GM12878 (cell line): ENCODE measurements at regions not wholly inside any gene's neighbourhood (a gene's known extent, or its start where the extent isn't known, plus 50 kb on each side); places are given as distances from the start of the nearest gene placed in this dataset.

Source experiments
- ATAC-seq: fragments of 200-7000 bp; cut with Tn5 transposase; 3 replicates; pipeline ENCODE4 v1.9.1; 2020; ENCODE audit warnings: mild to moderate bottlenecking, moderate library complexity
- BruUV-seq: library from RNA; stranded (reverse); fragments of 400-500 nt; replicated peaks from 2 replicates; lab custom pipeline; 2021; lab: Mats Ljungman, UMichigan
- CTCF ChIA-PET: fragments of 300-600 bp; sonication (Branson Sonifier 250); formaldehyde crosslinking; extraction: SDS; loops from one replicate; lab custom pipeline; 2021; ENCODE audit warnings: inconsistent platforms; lab: Yijun Ruan, JAX
- POLR2A ChIA-PET: fragments of 350-600 bp; formaldehyde crosslinking; extraction: SDS; loops from one replicate; lab custom pipeline; 2021; ENCODE audit warnings: inconsistent platforms; lab: Charles Lee
- RAD21 ChIA-PET: fragments of 300-600 bp; sonication (Branson Sonifier 250); formaldehyde crosslinking; loops from one replicate; lab custom pipeline; 2023; ENCODE audit warnings: antibody characterized with exemption; ENCODE audit not compliant: unreplicated experiment; lab: Charles Lee
- SMC1A ChIA-PET: fragments of 300-600 bp; sonication (Branson Sonifier 250); formaldehyde crosslinking; loops from one replicate; lab custom pipeline; 2023; ENCODE audit not compliant: unreplicated experiment, uncharacterized antibody; lab: Charles Lee
- DNase-seq: peaks from one replicate; pipeline ENCODE4 v3.0.0-alpha.2; 2011; ENCODE audit warnings: low read depth, low spot score
- FAIRE-seq: peaks from 3 replicates; lab custom pipeline; 2011; peaks lifted over from hg19 to GRCh38; lab: Jason Lieb, UNC
- H2AFZ ChIP-seq: 2 replicates; pipeline ENCODE4 v1.6.0; 2011; ENCODE audit warnings: low read depth, low read length, control low read depth; ENCODE audit not compliant: control insufficient read depth
- H3K27ac ChIP-seq: 2 replicates; pipeline ENCODE4 v1.5.1; 2011; ENCODE audit warnings: control low read depth; ENCODE audit not compliant: control insufficient read depth, insufficient read depth
- H3K27me3 ChIP-seq, 2 experiments: replicated peaks in 1 of 2; 2 replicates each; pipeline versions ENCODE4 v1.6.0 to v1.6.1; 2011; ENCODE audit warnings: low read length in 1 of 2; ENCODE audit not compliant: control insufficient read depth in 2 of 2, insufficient read depth in 2 of 2
- H3K36me3 ChIP-seq, 2 experiments: 2 replicates each; pipeline ENCODE4 v1.5.1; 2011; ENCODE audit warnings: low read length in 1 of 2; ENCODE audit not compliant: control insufficient read depth in 2 of 2, insufficient read depth in 2 of 2
- H3K4me1 ChIP-seq: 2 replicates; pipeline ENCODE4 v1.6.1; 2011; ENCODE audit warnings: mild to moderate bottlenecking, low read length, moderate library complexity, mixed read lengths; ENCODE audit not compliant: control insufficient read depth, insufficient read depth
- H3K4me2 ChIP-seq: 2 replicates; pipeline ENCODE4 v1.6.0; 2011; ENCODE audit warnings: control low read depth; ENCODE audit not compliant: control insufficient read depth, insufficient read depth
- H3K4me3 ChIP-seq: fragments of 200-600 bp; sonication (generic); 2 replicates; pipeline ENCODE4 v1.5.1; 2016
- H3K79me2 ChIP-seq: 2 replicates; pipeline ENCODE4 v1.6.0; 2011; ENCODE audit warnings: low read length; ENCODE audit not compliant: control insufficient read depth, insufficient read depth
- H3K9ac ChIP-seq: 2 replicates; pipeline ENCODE4 v1.8.0; 2011; ENCODE audit warnings: low read length, control low read depth, mixed read lengths; ENCODE audit not compliant: control insufficient read depth, insufficient read depth
- H3K9me3 ChIP-seq: replicated peaks from 3 replicates; pipeline ENCODE4 v1.5.1; 2011; ENCODE audit warnings: mild to moderate bottlenecking, low read length; ENCODE audit not compliant: control insufficient read depth, insufficient read depth
- H4K20me1 ChIP-seq: 2 replicates; pipeline ENCODE4 v1.6.0; 2011; ENCODE audit not compliant: control insufficient read depth, insufficient read depth
- BACH1 ChIP-seq: fragments of 450-650 bp; IDR thresholded peaks from 2 replicates; pipeline ENCODE4 v1.6.1; 2017; ENCODE audit warnings: mild to moderate bottlenecking, borderline replicate concordance
- CBX5 ChIP-seq: sonication (generic); IDR thresholded peaks from 2 replicates; pipeline ENCODE4 v1.6.1; 2016; ENCODE audit warnings: low read depth, moderate library complexity, mild to moderate bottlenecking, inconsistent platforms
- CUX1 ChIP-seq: IDR thresholded peaks from 2 replicates; pipeline ENCODE4 v1.6.1; 2012; ENCODE audit warnings: improper control_type of control experiment, low read depth, low read length; ENCODE audit not compliant: insufficient replicate concordance
- E2F4 ChIP-seq: IDR thresholded peaks from 2 replicates; pipeline ENCODE4 v1.6.1; 2012; ENCODE audit warnings: low read depth, low read length, improper control_type of control experiment
- ETV6 ChIP-seq, 2 experiments: fragments of 450-650 bp in 1 of 2; IDR thresholded peaks in 1 of 2; conservative IDR thresholded peaks in 1 of 2; 2 replicates each; pipeline ENCODE4 v1.6.1; 2014; ENCODE audit warnings: antibody characterized with exemption in 1 of 2, borderline replicate concordance in 1 of 2, low read depth in 1 of 2, mild to moderate bottlenecking in 1 of 2, moderate library complexity in 1 of 2
- HCFC1 ChIP-seq: fragments of 150-350 bp; IDR thresholded peaks from 2 replicates; pipeline ENCODE4 v1.6.1; 2014; ENCODE audit warnings: low read length
- JUND ChIP-seq: IDR thresholded peaks from 2 replicates; pipeline ENCODE4 v1.6.1; 2012; ENCODE audit warnings: low read depth, mild to moderate bottlenecking, low read length, improper control_type of control experiment, moderate library complexity
- SIX5 ChIP-seq: IDR thresholded peaks from 2 replicates; pipeline ENCODE4 v1.6.1; 2011; ENCODE audit warnings: mild to moderate bottlenecking, low read depth, low read length, moderate library complexity; ENCODE audit not compliant: severe bottlenecking
- SKIL ChIP-seq: fragments of 450-650 bp; IDR thresholded peaks from 2 replicates; pipeline ENCODE4 v1.6.1; 2017; ENCODE audit warnings: mild to moderate bottlenecking, low read depth, inconsistent platforms; ENCODE audit not compliant: poor library complexity, severe bottlenecking
- SMC3 ChIP-seq: IDR thresholded peaks from 2 replicates; pipeline ENCODE4 v1.6.1; 2011; ENCODE audit warnings: low read length, improper control_type of control experiment, borderline replicate concordance
- SREBF1 ChIP-seq: IDR thresholded peaks from 2 replicates; pipeline ENCODE4 v1.6.1; 2012; ENCODE audit warnings: mild to moderate bottlenecking, low read length
- TCF12 ChIP-seq: IDR thresholded peaks from 2 replicates; pipeline ENCODE4 v1.6.1; 2011; ENCODE audit warnings: low read depth, mild to moderate bottlenecking, low read length
- TCF7 ChIP-seq: IDR thresholded peaks from 2 replicates; pipeline ENCODE4 v1.6.1; 2014; ENCODE audit warnings: antibody characterized with exemption, borderline replicate concordance
- ZNF24 ChIP-seq: fragments of 450-650 bp; IDR thresholded peaks from 2 replicates; pipeline ENCODE4 v1.6.1; 2017; ENCODE audit warnings: antibody characterized with exemption, mild to moderate bottlenecking
- ZNF384 ChIP-seq: IDR thresholded peaks from 2 replicates; pipeline ENCODE4 v1.6.1; 2012; ENCODE audit warnings: low read depth, mild to moderate bottlenecking, low read length, improper control_type of control experiment, borderline replicate concordance
- WGBS: methylation state at CpG from one replicate; pipeline ENCODE4 v1.1.6; 2016; ENCODE audit warnings: low lambda C conversion rate; ENCODE audit not compliant: insufficient replicate concordance, insufficient coverage; ENCODE audit errors: missing lambda C conversion rate; 5-methylcytosine and 5-hydroxymethylcytosine counted together
- in situ Hi-C: fragments of 300-500 bp; cut with MboI; formaldehyde crosslinking; loops from 9 replicates; pipeline ENCODE4 v1.14.3; 2018; ENCODE audit warnings: mixed read lengths
- intact Hi-C: fragments of 100-400 bp; cut with micrococcal nuclease; formaldehyde crosslinking; loops from one replicate; pipeline ENCODE4 v1.14.2; 2022; ENCODE audit not compliant: unreplicated experiment

DNA sequence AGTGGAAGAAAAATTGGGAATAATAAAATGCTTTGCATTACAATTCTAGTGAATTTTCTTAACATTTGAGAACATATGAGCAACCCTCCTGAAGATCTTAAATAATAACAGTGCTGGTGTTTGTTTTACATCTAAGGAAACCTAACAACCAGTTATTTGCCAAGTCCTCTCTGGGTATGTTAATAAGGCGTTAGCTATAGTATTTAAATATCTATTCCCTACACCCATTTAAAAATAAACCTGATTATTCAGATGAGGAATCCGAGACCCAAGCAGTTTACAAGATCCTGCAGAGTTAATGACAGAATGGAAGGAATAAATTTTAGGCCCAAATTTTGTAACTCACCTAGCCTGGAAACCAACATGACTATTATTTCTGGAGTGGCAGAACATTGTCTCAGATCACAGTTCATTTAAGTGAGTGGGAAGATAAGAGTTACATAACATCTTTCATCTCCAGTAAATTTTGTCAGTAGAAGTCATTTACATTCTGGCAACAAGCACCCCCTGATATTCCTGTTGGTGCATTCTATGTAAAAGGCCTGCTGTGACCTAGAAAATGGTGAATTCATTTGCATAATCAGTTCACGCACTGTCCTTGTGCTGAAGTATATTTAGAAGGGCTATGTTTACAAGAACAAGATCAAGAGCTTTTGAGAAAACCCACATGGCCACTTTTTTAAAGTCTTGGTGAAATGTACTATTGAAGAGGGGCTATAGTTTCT lies 148.2 kb downstream of the COX7C start:
- no TSS peak for BruUV-seq
- in situ Hi-C loops, result no loop called here
- RAD21 ChIA-PET, result no interaction called here

More for the DNA sequence above, 148.2 kb downstream of the COX7C start:
- intact Hi-C loops, result no loop called here
- Histone ChIP-seq H3K36me3 (no peaks in the 10 kb centered on the region), H3K9me3 (no peaks in the 10 kb centered on the region; the same call in 2 of the 3 replicates), H3K9ac (no peak overlapping the region), H3K4me1 (no peaks in the 10 kb centered on the region), H3K4me2 (no peak overlapping the region), H3K79me2 (no peaks in the 10 kb centered on the region), H4K20me1 (no peaks in the 10 kb centered on the region), H2AFZ (no peak overlapping the region), H3K27ac (no peak overlapping the region), H3K27me3 (no peaks in the 10 kb centered on the region)
- WGBS, result 18% methylated on average over 3 of the region's 3 CpGs
- TF ChIP-seq ZNF384 (no peak), SKIL (no peak), ZNF24 (no peak), SMC3 (no peak), ETV6 (conservative IDR thresholded peaks at IDR 0.05 in 1 of 2, IDR thresholded peaks at IDR 0.05 in 1 of 2; ENCODE audit: borderline replicate concordance in 1 of 2, low read depth in 1 of 2) (no peak), TCF12 (no peak), CUX1 (no peak), HCFC1 (no peak), E2F4 (no peak), TCF7 (no peak), SREBF1 (no peak), CBX5 (no peak), JUND (no peak), BACH1 (no peak), SIX5 (no peak)
- TF ChIP-seq, all 136 proteins: peak for 0
- ATAC-seq (no peak), FAIRE-seq (no peak), DNase-seq (no peak)
- H3K4me3 ChIP-seq, result no peak overlapping the region
- SMC1A ChIA-PET, result no interaction called here
- CTCF ChIA-PET, result no interaction called here
- POLR2A ChIA-PET, result no interaction called here
